ACC112 (cell line): ENCODE measurements at regions not wholly inside any gene's neighbourhood (a gene's known extent, or its start where the extent isn't known, plus 50 kb on each side); places are given as distances from the start of the nearest gene placed in this dataset.

Experiments
- H2AFZ ChIP-seq: fragments of 200-600 bp; sonication (generic); one replicate; pipeline ENCODE4 v1.6.0; 2017; ENCODE audit warnings: antibody characterized with exemption, low read length; ENCODE audit not compliant: unreplicated experiment
- H3K27ac ChIP-seq: fragments of 200-600 bp; sonication (generic); 2 replicates; pipeline ENCODE4 v1.5.1; 2014; ENCODE audit warnings: low read depth, mild to moderate bottlenecking, antibody characterized with exemption, low read length, moderate library complexity
- H3K27me3 ChIP-seq: fragments of 200-600 bp; sonication (generic); 2 replicates; pipeline ENCODE4 v1.6.1; 2014; ENCODE audit warnings: mild to moderate bottlenecking, antibody characterized with exemption, low read length, moderate library complexity, mixed read lengths; ENCODE audit not compliant: insufficient read depth
- H3K36me3 ChIP-seq: fragments of 200-600 bp; sonication (generic); 2 replicates; pipeline ENCODE4 v1.6.1; 2016; ENCODE audit warnings: mild to moderate bottlenecking, antibody characterized with exemption, low read length, moderate library complexity, mixed read lengths; ENCODE audit not compliant: insufficient read depth
- H3K4me1 ChIP-seq: fragments of 200-600 bp; sonication (generic); one replicate; pipeline ENCODE4 v1.6.1; 2016; ENCODE audit warnings: low read length, mixed read lengths; ENCODE audit not compliant: insufficient read depth, unreplicated experiment, control insufficient read depth
- H3K4me3 ChIP-seq: fragments of 200-600 bp; sonication (generic); 2 replicates; pipeline ENCODE4 v1.5.1; 2014; ENCODE audit warnings: mild to moderate bottlenecking, low read depth, low read length
- H3K79me2 ChIP-seq: fragments of 200-600 bp; sonication (generic); one replicate; pipeline ENCODE4 v1.6.0; 2016; ENCODE audit warnings: low read length; ENCODE audit not compliant: control insufficient read depth, unreplicated experiment, insufficient read depth

GRCh38 chr9:135248721-135249120, 161.3 kb downstream of the OLFM1 start:
- Histone ChIP-seq H3K79me2 (no peaks in the 10 kb centered on the region), H3K4me1 (no peaks in the 10 kb centered on the region), H2AFZ (no peak overlapping the region), H3K4me3 (no peak overlapping the region), H3K36me3 (no peaks in the 10 kb centered on the region), H3K27ac (no peak overlapping the region), H3K27me3 (peaks cover 34% of the 10 kb centered on the region)

GRCh38 chr9:135249191-135249590, 161.7 kb downstream of the OLFM1 start:
- Histone ChIP-seq H3K79me2 (no peaks in the 10 kb centered on the region), H3K4me3 (no peak overlapping the region), H3K4me1 (no peaks in the 10 kb centered on the region), H2AFZ (no peak overlapping the region), H3K27me3 (peaks cover 35% of the 10 kb centered on the region), H3K36me3 (no peaks in the 10 kb centered on the region), H3K27ac (no peak overlapping the region)

- H3K4me3 ChIP-seq: no peak overlapping the region
- H3K36me3 ChIP-seq: no peaks in the 10 kb centered on the region
- no peaks in the 10 kb centered on the region for H3K4me1 ChIP-seq
- H3K27ac ChIP-seq: no peak overlapping the region
- no peaks in the 10 kb centered on the region for H3K79me2 ChIP-seq
- H2AFZ ChIP-seq: no peak overlapping the region
- peaks cover 32% of the 10 kb centered on the region for H3K27me3 ChIP-seq
These were observed 162.2 kb downstream of the OLFM1 start for GRCh38 chr9:135249711-135250110.

GRCh38 chr9:135251331-135251761, 163.9 kb downstream of the OLFM1 start:
- H3K4me1 ChIP-seq: no peaks in the 10 kb centered on the region
- no peaks in the 10 kb centered on the region for H3K36me3 ChIP-seq
- H3K79me2 ChIP-seq: no peaks in the 10 kb centered on the region
- H2AFZ ChIP-seq: no peak overlapping the region
- H3K27me3 ChIP-seq: peaks cover 21% of the 10 kb centered on the region
- H3K4me3 ChIP-seq: no peak overlapping the region
- H3K27ac ChIP-seq: no peak overlapping the region

- Histone ChIP-seq H2AFZ (no peak overlapping the region), H3K36me3 (no peaks in the 10 kb centered on the region), H3K4me1 (no peaks in the 10 kb centered on the region), H3K27ac (no peak overlapping the region), H3K79me2 (no peaks in the 10 kb centered on the region), H3K27me3 (peaks cover 19% of the 10 kb centered on the region), H3K4me3 (no peak overlapping the region)
These were observed 164.7 kb downstream of the OLFM1 start for GRCh38 chr9:135251996-135252760.

- Histone ChIP-seq H3K4me1 (no peaks in the 10 kb centered on the region), H3K36me3 (no peaks in the 10 kb centered on the region), H3K27ac (no peak overlapping the region), H2AFZ (no peak overlapping the region), H3K27me3 (peaks cover 19% of the 10 kb centered on the region), H3K79me2 (no peaks in the 10 kb centered on the region), H3K4me3 (no peak overlapping the region)
These were observed 165.5 kb downstream of the OLFM1 start for GRCh38 chr9:135252980-135253304.

- Histone ChIP-seq H3K79me2 (no peaks in the 10 kb centered on the region), H3K4me3 (no peak overlapping the region), H3K4me1 (no peaks in the 10 kb centered on the region), H3K36me3 (no peaks in the 10 kb centered on the region), H3K27me3 (peaks cover 19% of the 10 kb centered on the region), H2AFZ (no peak overlapping the region), H3K27ac (no peak overlapping the region)
These were observed 166.0 kb downstream of the OLFM1 start for GRCh38 chr9:135253305-135254004.

GRCh38 chr9:135254176-135255032, 166.9 kb downstream of the OLFM1 start:
- no peak overlapping the region for H3K27ac ChIP-seq
- no peak overlapping the region for H3K4me3 ChIP-seq
- no peaks in the 10 kb centered on the region for H3K4me1 ChIP-seq
- no peak overlapping the region for H2AFZ ChIP-seq
- H3K27me3 ChIP-seq: peaks cover 19% of the 10 kb centered on the region
- H3K79me2 ChIP-seq: no peaks in the 10 kb centered on the region
- H3K36me3 ChIP-seq: no peaks in the 10 kb centered on the region

GRCh38 chr9:135255033-135255840, 167.8 kb downstream of the OLFM1 start:
- Histone ChIP-seq H2AFZ (no peak overlapping the region), H3K27ac (no peak overlapping the region), H3K79me2 (no peaks in the 10 kb centered on the region), H3K4me3 (no peak overlapping the region), H3K36me3 (no peaks in the 10 kb centered on the region), H3K4me1 (no peaks in the 10 kb centered on the region), H3K27me3 (peaks cover 22% of the 10 kb centered on the region)
